WTC11 (cell line): ENCODE measurements at regions not wholly inside any gene's neighbourhood (a gene's known extent, or its start where the extent isn't known, plus 50 kb on each side); places are given as distances from the start of the nearest gene placed in this dataset.

Source experiments
- ATF2 ChIP-seq: sonication (generic); formaldehyde crosslinking; IDR thresholded peaks from 2 replicates; pipeline ENCODE4 v1.8.1; 2022; ENCODE audit warnings: low read depth, missing genetic modification reagents, borderline replicate concordance
- CREM ChIP-seq: sonication (generic); formaldehyde crosslinking; IDR thresholded peaks from 2 replicates; pipeline ENCODE4 v1.8.1; 2022; ENCODE audit warnings: mild to moderate bottlenecking, missing genetic modification reagents, moderate library complexity
- CTCF ChIP-seq: fragments of 200-600 bp; IDR thresholded peaks from 2 replicates; pipeline ENCODE4 v1.8.0; 2022; ENCODE audit warnings: antibody characterized with exemption
- E2F4 ChIP-seq: sonication (generic); formaldehyde crosslinking; IDR thresholded peaks from 2 replicates; pipeline ENCODE4 v1.8.1; 2022; ENCODE audit warnings: low read depth, mild to moderate bottlenecking, moderate library complexity, missing genetic modification reagents, borderline replicate concordance
- ESRRA ChIP-seq: sonication (generic); formaldehyde crosslinking; IDR thresholded peaks from 2 replicates; pipeline ENCODE4 v1.8.1; 2022; ENCODE audit warnings: mild to moderate bottlenecking, missing genetic modification reagents, borderline replicate concordance
- FOXK1 ChIP-seq: sonication (generic); formaldehyde crosslinking; IDR thresholded peaks from 2 replicates; pipeline ENCODE4 v1.8.0; 2022; ENCODE audit warnings: mild to moderate bottlenecking, moderate library complexity, missing genetic modification reagents
- USF1 ChIP-seq: sonication (generic); formaldehyde crosslinking; IDR thresholded peaks from 2 replicates; pipeline ENCODE4 v1.8.0; 2022; ENCODE audit warnings: mild to moderate bottlenecking, missing genetic modification reagents
- ZNF232 ChIP-seq: sonication (generic); formaldehyde crosslinking; IDR thresholded peaks from 2 replicates; pipeline ENCODE4 v1.8.0; 2022; ENCODE audit warnings: mild to moderate bottlenecking, missing genetic modification reagents
- ZNF671 ChIP-seq: fragments of 250-450 bp; sonication (Bioruptor Pico); IDR thresholded peaks from 2 replicates; pipeline ENCODE4 v1.8.0; 2021; ENCODE audit warnings: mild to moderate bottlenecking

- TF ChIP-seq CTCF (peak; percentile 92), ZNF232 (CRISPR knock-in tag) (no peak), CREM (CRISPR knock-in tag) (no peak), ESRRA (CRISPR knock-in tag) (no peak), FOXK1 (CRISPR knock-in tag) (no peak), ZNF671 (no peak), ATF2 (CRISPR knock-in tag) (no peak), USF1 (CRISPR knock-in tag) (no peak), E2F4 (CRISPR knock-in tag) (no peak)
These were observed 61.4 kb downstream of the GPR6 start for GRCh38 chr6:110039364-110039980.
